ENCODE measurements at regions not wholly inside any gene's neighbourhood (a gene's known extent, or its start where the extent isn't known, plus 50 kb on each side); places are given as distances from the start of the nearest gene placed in this dataset.

DNA sequence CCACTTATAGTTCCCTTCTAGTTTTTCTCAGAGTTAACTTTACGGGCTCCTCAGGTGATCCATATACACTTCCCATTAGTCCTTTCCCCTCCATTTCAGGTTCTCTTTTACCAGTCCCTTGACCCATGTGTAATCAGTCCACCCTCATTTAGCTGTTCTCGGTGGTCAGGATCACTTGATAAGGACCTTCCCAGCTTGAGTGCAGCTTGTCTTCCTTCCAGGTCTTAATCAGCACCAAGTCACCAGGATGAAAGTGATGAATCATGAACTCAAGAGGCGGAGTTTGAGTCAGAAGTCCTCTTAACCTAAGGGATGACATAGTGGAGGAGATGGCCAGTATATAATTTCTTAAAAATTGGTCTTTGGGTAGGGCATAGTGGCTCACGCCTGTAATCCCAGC is 63.1 kb upstream of the CNTNAP2 start:
- POLR2A ChIA-PET (ENCODE audit: partially characterized antibody) = no interaction called here
- H2BK12ac ChIP-seq (ENCODE audit: low read depth, low read length) = no peak overlapping the region
- H2BK120ac ChIP-seq (replicated peaks; ENCODE audit: low read depth, low read length) = no peak overlapping the region
- H4K8ac ChIP-seq (ENCODE audit: extremely low read depth, insufficient read depth, low read length) = no peak overlapping the region
- CTCF ChIA-PET (ENCODE audit: partially characterized antibody) = interaction anchor here (0.9 kb wide), 1 partner anchor 37 kb away, joined by 3 read pairs; no protein-coding TSS in a partner anchor
- no peaks in the 10 kb centered on the region for H3K79me1 ChIP-seq (ENCODE audit: low read depth, low read length)
- no peak overlapping the region for H3K4me2 ChIP-seq (ENCODE audit: insufficient read depth in 1 of 2, low read depth in 2 of 2, low read length in 2 of 2)
- no peak overlapping the region for H2BK15ac ChIP-seq (ENCODE audit: low read length)
- no peak overlapping the region for H3K14ac ChIP-seq (ENCODE audit: insufficient read length)
- no peak overlapping the region for H3K18ac ChIP-seq (ENCODE audit: extremely low read depth, low read length)
- no peaks in the 10 kb centered on the region for H3K79me2 ChIP-seq (ENCODE audit: control insufficient read depth in 1 of 2, insufficient read depth in 2 of 2, low read length in 2 of 2)
- no peak overlapping the region for H3K27ac ChIP-seq (ENCODE audit: low read depth, low read length)
- H2BK5ac ChIP-seq (ENCODE audit: low read depth, low read length) = no peak overlapping the region
- WGBS, 2 experiments (ENCODE audit: extremely low coverage in 1 of 2, insufficient coverage in 1 of 2, insufficient read length in 1 of 2, insufficient replicate concordance in 2 of 2, low coverage in 1 of 2, low lambda C conversion rate in 2 of 2, missing lambda C conversion rate in 1 of 2) = 100% methylated on average over 4 of the region's 4 CpGs; no CpG with 5 or more reads in 1 of the 2 experiments
- no peak overlapping the region for H3K4me3 ChIP-seq (ENCODE audit: extremely low read depth in 1 of 4, insufficient read depth in 2 of 4, low read depth in 3 of 4, low read length in 4 of 4)
- H2AFZ ChIP-seq (ENCODE audit: low read length) = no peak overlapping the region
- H3K56ac ChIP-seq (replicated peaks; ENCODE audit: insufficient read length, low read depth, low read length) = no peak overlapping the region
- FAIRE-seq (no peak), DNase-seq (ENCODE audit: low read depth in 1 of 2, low spot score in 2 of 2) (no peak)
- no peak overlapping the region for H2BK20ac ChIP-seq (ENCODE audit: low read length)
- H4K91ac ChIP-seq (replicated peaks; ENCODE audit: insufficient read length, low read length) = no peak overlapping the region
- H3K4me1 ChIP-seq (replicated peaks in 1 of 4; ENCODE audit: control insufficient read depth in 3 of 4, insufficient read depth in 4 of 4, low read length in 3 of 4) = no peaks in the 10 kb centered on the region
- H3K4ac ChIP-seq (replicated peaks; ENCODE audit: insufficient read length, low read depth, low read length) = no peak overlapping the region
- no peaks in the 10 kb centered on the region for H3K9me3 ChIP-seq (ENCODE audit: insufficient read depth in 2 of 2, low read depth in 1 of 2, low read length in 1 of 2)
- no peak overlapping the region for H3K23ac ChIP-seq (ENCODE audit: insufficient read length)
- H3K9ac ChIP-seq (replicated peaks in 1 of 4; ENCODE audit: extremely low read depth in 1 of 4, low read depth in 3 of 4, low read length in 3 of 4) = no peak overlapping the region
- H2AK5ac ChIP-seq (ENCODE audit: low read depth, low read length) = no peak overlapping the region
- H3K36me3 ChIP-seq (ENCODE audit: control insufficient read depth in 2 of 4, insufficient read depth in 4 of 4, low read length in 3 of 4) = no peaks in the 10 kb centered on the region
- H4K5ac ChIP-seq (ENCODE audit: insufficient read length, low read depth, low read length) = no peak overlapping the region
- no peaks in the 10 kb centered on the region for H3K23me2 ChIP-seq (ENCODE audit: low read depth, low read length)
- no peaks in the 10 kb centered on the region for H3K27me3 ChIP-seq (replicated peaks in 1 of 4; ENCODE audit: control insufficient read depth in 3 of 4, extremely low read depth in 1 of 4, insufficient read depth in 3 of 4, low read length in 3 of 4)
- no peaks in the 10 kb centered on the region for H4K20me1 ChIP-seq (replicated peaks in 1 of 2; ENCODE audit: control insufficient read depth in 1 of 2, insufficient read depth in 2 of 2, low read length in 2 of 2)
- TF ChIP-seq POU5F1 (IDR thresholded peaks at IDR 0.05; ENCODE audit: low read depth, low read length) (no peak), EP300 (IDR thresholded peaks at IDR 0.05; ENCODE audit: borderline replicate concordance in 1 of 2, low read depth in 2 of 2, low read length in 2 of 2) (no peak), HDAC6 (IDR thresholded peaks at IDR 0.05; ENCODE audit: low read depth, low read length) (no peak), ASH2L (IDR thresholded peaks at IDR 0.05; ENCODE audit: low read length) (no peak), PHF8 (conservative IDR thresholded peaks at IDR 0.05; ENCODE audit: low read depth, low read length) (no peak), KDM1A (IDR thresholded peaks at IDR 0.05; ENCODE audit: borderline replicate concordance, low read length) (no peak), TAF7 (optimal IDR thresholded peaks at IDR 0.05; ENCODE audit: borderline replicate concordance, low read depth, low read length) (no peak), RAD21 (IDR thresholded peaks at IDR 0.05 in 1 of 2, conservative IDR thresholded peaks at IDR 0.05 in 1 of 2; ENCODE audit: low read depth in 2 of 2, low read length in 2 of 2) (no peak)
